ENCODE measurements at regions not wholly inside any gene's neighbourhood (a gene's known extent, or its start where the extent isn't known, plus 50 kb on each side); places are given as distances from the start of the nearest gene placed in this dataset.

DNA sequence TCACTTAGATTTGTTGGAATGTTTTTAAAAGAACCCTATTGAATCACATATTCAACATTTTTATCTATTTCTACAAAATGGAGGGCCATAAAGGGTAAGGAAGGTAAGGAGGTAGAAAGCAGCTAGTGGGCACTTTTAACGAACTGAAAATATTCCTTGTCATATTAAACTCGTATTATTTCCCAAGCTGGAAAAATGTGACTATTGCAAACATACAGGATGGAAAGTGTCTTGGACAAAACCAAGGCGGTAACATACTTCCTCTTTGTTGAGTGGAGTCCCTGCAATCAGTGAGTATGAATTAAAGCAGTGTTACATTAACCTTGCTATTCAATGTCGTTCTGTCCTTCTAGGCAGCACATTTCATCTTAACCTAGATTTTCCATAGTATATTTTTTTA, 165.6 kb downstream of the RCN1 start:
- TF ChIP-seq, protein P1, sequence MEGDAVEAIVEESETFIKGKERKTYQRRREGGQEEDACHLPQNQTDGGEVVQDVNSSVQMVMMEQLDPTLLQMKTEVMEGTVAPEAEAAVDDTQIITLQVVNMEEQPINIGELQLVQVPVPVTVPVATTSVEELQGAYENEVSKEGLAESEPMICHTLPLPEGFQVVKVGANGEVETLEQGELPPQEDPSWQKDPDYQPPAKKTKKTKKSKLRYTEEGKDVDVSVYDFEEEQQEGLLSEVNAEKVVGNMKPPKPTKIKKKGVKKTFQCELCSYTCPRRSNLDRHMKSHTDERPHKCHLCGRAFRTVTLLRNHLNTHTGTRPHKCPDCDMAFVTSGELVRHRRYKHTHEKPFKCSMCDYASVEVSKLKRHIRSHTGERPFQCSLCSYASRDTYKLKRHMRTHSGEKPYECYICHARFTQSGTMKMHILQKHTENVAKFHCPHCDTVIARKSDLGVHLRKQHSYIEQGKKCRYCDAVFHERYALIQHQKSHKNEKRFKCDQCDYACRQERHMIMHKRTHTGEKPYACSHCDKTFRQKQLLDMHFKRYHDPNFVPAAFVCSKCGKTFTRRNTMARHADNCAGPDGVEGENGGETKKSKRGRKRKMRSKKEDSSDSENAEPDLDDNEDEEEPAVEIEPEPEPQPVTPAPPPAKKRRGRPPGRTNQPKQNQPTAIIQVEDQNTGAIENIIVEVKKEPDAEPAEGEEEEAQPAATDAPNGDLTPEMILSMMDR (conservative IDR thresholded peaks at IDR 0.05; ENCODE audit: low read depth, low read length) = no peak
- TF ChIP-seq EZH2 (IDR thresholded peaks at IDR 0.05; ENCODE audit: borderline replicate concordance, low read depth, low read length, poor library complexity, severe bottlenecking) = no peak
- CTCF ChIA-PET = interaction anchor here (1.2 kb wide), 1 partner anchor 56 kb away, joined by 3 read pairs; no protein-coding TSS in a partner anchor
- no peak overlapping the region for H3K4me3 ChIP-seq (ENCODE audit: low read depth, low read length, poor library complexity, severe bottlenecking)
- no peaks in the 10 kb centered on the region for H3K36me3 ChIP-seq (ENCODE audit: insufficient read depth, low read length, poor library complexity, severe bottlenecking)
- no peak overlapping the region for H3K27ac ChIP-seq (ENCODE audit: low read depth, low read length, poor library complexity, severe bottlenecking)
- H3K9me3 ChIP-seq (ENCODE audit: low read depth, low read length, poor library complexity, severe bottlenecking) = no peaks in the 10 kb centered on the region
- intact Hi-C loops (cut with micrococcal nuclease; ENCODE audit: unreplicated experiment) = no loop called here
- no peak for DNase-seq (ENCODE audit: low spot score)
- peaks cover 7% of the 10 kb centered on the region for H3K4me1 ChIP-seq (ENCODE audit: insufficient read depth, low read length, poor library complexity, severe bottlenecking)
- POLR2A ChIA-PET (ENCODE audit: low non-redundant PET) = no interaction called here
- no TSS peak for BruUV-seq (replicated peaks)
- H3K27me3 ChIP-seq (replicated peaks; ENCODE audit: insufficient read depth, low read depth, low read length, poor library complexity) = peaks cover 36% of the 10 kb centered on the region

DNA sequence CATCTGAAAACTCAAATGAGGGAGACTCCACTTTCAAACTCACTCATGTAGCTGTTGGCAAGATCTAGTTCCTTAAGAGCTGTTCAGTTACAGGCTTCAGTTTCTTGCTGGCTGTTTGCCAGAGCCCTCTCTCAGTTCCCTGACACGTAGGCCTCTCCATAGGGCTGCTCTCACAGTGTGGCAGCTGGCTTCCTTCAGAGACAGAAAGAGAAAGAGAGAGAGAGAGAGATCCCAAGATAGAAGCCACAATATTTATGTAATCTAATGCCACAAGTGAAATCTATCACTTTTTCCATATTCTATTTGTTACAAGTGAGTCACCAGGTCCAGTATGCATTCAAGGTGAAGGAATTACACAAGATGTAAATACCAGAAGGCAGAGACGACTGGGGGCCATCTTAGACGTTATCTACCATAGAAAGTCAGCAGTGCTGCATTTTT, 168.8 kb downstream of the RCN1 start:
- Histone ChIP-seq H3K4me3 (ENCODE audit: low read depth, low read length, poor library complexity, severe bottlenecking) (no peak overlapping the region), H3K4me1 (ENCODE audit: insufficient read depth, low read length, poor library complexity, severe bottlenecking) (peaks cover 7% of the 10 kb centered on the region), H3K27ac (ENCODE audit: low read depth, low read length, poor library complexity, severe bottlenecking) (no peak overlapping the region), H3K27me3 (replicated peaks; ENCODE audit: insufficient read depth, low read depth, low read length, poor library complexity) (peaks cover 26% of the 10 kb centered on the region), H3K36me3 (ENCODE audit: insufficient read depth, low read length, poor library complexity, severe bottlenecking) (no peaks in the 10 kb centered on the region), H3K9me3 (ENCODE audit: low read depth, low read length, poor library complexity, severe bottlenecking) (no peaks in the 10 kb centered on the region)
- intact Hi-C loops (cut with micrococcal nuclease; ENCODE audit: unreplicated experiment) = no loop called here
- DNase-seq (ENCODE audit: low spot score) = peak; percentile 87
- POLR2A ChIA-PET (ENCODE audit: low non-redundant PET) = no interaction called here
- TF ChIP-seq, protein P1 (conservative IDR thresholded peaks at IDR 0.05; ENCODE audit: low read depth, low read length) = no peak
- no peak for TF ChIP-seq EZH2 (IDR thresholded peaks at IDR 0.05; ENCODE audit: borderline replicate concordance, low read depth, low read length, poor library complexity, severe bottlenecking)
- BruUV-seq (replicated peaks) = no TSS peak
- CTCF ChIA-PET = interaction anchor here (1.3 kb wide), 1 partner anchor 38 kb away, joined by 3 read pairs; no protein-coding TSS in a partner anchor

DNA sequence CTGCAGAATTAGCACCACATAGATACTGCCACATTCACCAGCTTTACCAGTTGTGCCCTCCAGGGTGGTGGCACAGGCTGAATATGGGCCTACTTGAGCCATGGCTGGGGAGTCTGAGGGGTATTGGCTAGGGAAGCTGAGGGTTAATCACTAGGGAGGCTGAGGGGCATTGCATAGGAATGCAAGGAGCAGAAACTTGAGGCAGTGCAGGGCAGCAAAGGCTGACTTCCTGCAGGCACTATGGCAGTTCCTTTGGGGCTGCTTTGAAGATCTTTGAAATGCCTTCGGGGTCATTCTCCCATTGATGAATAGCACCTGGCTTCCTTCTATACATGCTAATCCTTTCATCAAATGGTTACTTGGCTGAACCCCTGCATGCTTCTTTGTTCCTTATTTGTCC, 171.5 kb downstream of the RCN1 start:
- Histone ChIP-seq H3K27me3 (replicated peaks; ENCODE audit: insufficient read depth, low read depth, low read length, poor library complexity) (peaks cover 5% of the 10 kb centered on the region), H3K4me3 (ENCODE audit: low read depth, low read length, poor library complexity, severe bottlenecking) (no peak overlapping the region), H3K4me1 (ENCODE audit: insufficient read depth, low read length, poor library complexity, severe bottlenecking) (peaks cover 7% of the 10 kb centered on the region), H3K9me3 (ENCODE audit: low read depth, low read length, poor library complexity, severe bottlenecking) (no peaks in the 10 kb centered on the region), H3K27ac (ENCODE audit: low read depth, low read length, poor library complexity, severe bottlenecking) (no peak overlapping the region), H3K36me3 (ENCODE audit: insufficient read depth, low read length, poor library complexity, severe bottlenecking) (no peaks in the 10 kb centered on the region)
- intact Hi-C loops (cut with micrococcal nuclease; ENCODE audit: unreplicated experiment) = no loop called here
- POLR2A ChIA-PET (ENCODE audit: low non-redundant PET) = no interaction called here
- TF ChIP-seq, protein P1 (conservative IDR thresholded peaks at IDR 0.05; ENCODE audit: low read depth, low read length) = no peak
- TF ChIP-seq EZH2 (IDR thresholded peaks at IDR 0.05; ENCODE audit: borderline replicate concordance, low read depth, low read length, poor library complexity, severe bottlenecking) = no peak
- no peak for DNase-seq (ENCODE audit: low spot score)
- CTCF ChIA-PET = no interaction called here
- no TSS peak for BruUV-seq (replicated peaks)
